Activated T-cell treated with anti-CD3 and anti-CD28 coated beads for 24 hours (primary cell): ENCODE measurements at regions not wholly inside any gene's neighbourhood (a gene's known extent, or its start where the extent isn't known, plus 50 kb on each side); places are given as distances from the start of the nearest gene placed in this dataset.
"Not testable (repeated sequence)": the region's sequence is repeated elsewhere in the genome, so short reads cannot be mapped to it uniquely, and the experiment has no call there.

ENCODE experiments used
- DNase-seq: peaks from one replicate; pipeline ENCODE4 v3.0.0-alpha.2; 2020; ENCODE audit warnings: low read depth

DNA sequence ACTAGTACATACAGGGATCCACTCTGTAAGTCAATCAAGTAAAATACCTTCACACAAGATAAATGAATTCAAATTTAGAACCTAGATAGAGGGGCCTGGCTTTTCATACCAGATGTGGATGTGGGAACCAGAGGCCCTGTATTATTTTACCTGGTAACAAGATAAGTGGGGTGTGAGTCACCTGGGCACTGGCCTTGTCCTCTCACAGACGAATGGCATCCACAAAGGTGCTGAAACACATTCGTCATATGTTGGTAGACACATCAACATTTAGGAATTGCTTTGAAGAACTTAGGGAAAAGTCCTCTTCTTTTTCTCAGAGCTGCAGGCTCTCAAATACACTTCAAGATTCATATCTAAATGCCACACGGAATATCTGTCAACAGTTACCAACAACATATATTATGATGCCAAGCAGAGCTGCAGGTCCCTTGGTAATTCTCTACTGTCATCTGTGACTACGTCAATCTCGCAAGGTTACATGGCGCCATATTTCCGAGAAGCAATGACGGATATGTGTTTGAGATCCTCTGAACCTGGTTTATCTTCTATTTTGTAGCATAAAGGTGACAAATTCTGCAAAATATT is 618.6 kb downstream of the EPM2A start:
- no peak for DNase-seq

- no peak for DNase-seq
These were observed 617.1 kb downstream of the EPM2A start for GRCh38 chr6:145118224-145118623.

- DNase-seq: no peak
These were observed 616.2 kb downstream of the EPM2A start for GRCh38 chr6:145119081-145119480.

DNA sequence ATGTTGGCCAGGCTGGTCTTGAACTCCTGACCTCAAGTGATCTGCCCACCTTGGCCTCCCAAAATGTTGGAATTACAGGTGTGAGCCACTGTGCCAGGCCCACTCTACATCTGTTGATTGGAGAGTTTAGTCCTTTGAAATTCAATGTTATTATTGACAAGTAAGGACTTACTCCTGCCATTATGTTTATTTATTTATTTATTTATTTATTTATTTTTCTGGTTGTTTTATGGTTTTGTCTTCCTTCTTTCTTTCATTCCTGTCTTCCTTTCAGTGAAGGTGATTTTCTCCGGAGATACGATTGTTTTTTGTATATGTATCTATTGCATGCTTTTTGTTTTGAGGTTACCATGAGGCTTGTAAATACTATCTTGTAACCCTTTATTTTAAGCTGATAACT is 602.6 kb downstream of the EPM2A start:
- no peak for DNase-seq

- no peak for DNase-seq
These were observed 599.6 kb downstream of the EPM2A start for GRCh38 chr6:145135702-145136101.

DNA sequence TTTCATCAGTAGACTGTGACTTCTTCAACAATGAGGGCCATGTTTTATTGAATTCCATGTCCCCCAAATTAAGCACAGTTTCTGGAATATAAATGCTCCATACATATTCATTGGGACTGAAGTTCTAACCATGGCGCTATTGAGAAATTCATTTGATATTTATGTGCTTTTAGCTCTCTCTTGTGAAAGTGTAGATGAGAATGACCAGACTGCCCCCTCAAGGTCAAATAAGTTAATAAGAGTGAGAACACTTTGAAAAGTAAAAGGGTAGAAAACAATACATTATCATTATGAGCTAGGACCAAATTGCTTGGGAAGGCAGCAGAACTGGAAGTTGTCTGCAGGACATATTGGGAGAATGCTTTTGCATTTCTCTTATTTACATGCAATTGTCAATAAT is 597.9 kb downstream of the EPM2A start:
- no peak for DNase-seq

- DNase-seq: no peak
These were observed 596.7 kb downstream of the EPM2A start for GRCh38 chr6:145138469-145139139.

DNA sequence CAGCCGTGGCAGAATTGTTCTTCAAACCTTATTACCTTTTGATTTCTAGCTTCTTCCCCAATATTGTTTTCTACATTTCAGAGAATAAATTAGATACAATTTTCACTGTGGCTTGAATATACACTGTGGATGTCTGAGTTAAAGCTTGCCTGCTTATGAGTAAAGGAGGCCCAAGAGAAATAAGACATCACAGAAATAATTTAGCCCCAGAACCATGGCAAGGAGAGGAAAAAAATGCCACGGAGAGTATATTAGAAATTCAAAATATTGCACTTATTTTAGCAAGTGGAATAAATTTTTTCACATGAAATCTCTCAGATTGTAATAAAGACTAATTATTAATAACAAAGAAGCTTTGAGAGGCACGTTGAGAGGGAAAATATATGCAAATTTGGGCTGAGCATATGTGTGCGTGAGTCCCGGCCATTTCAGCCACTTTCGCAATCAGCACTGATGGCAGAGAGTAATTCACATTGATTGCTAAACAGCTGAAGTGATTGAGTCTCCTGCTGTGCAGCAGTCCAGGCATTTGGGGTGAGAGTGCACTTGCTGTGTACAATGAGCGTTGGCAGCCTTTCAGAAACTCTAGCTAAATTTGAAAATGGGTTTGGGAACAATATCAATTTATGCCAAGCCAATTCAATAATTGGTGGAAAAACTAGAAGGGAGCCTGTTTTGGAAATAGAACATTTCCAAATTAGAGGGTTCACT is 596.0 kb downstream of the EPM2A start:
- DNase-seq: no peak

DNA sequence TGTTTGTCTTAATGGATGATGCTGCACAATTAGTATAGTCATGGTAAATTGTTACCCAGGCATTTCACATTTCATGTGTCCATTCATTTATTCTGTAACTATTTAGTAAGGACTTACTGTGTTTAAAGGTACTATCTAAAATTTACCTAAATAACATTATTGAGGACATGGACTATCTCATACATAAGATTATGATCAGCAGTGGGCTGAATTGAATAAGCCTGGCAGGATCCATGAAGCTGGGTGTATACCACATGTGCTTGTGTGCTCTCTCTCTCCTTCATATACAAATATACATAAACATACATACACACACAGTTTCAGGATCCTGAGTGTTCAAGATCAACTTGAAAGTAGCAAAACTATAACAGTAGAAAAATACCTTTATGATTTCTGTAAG is 595.4 kb downstream of the EPM2A start:
- DNase-seq: no peak

DNA sequence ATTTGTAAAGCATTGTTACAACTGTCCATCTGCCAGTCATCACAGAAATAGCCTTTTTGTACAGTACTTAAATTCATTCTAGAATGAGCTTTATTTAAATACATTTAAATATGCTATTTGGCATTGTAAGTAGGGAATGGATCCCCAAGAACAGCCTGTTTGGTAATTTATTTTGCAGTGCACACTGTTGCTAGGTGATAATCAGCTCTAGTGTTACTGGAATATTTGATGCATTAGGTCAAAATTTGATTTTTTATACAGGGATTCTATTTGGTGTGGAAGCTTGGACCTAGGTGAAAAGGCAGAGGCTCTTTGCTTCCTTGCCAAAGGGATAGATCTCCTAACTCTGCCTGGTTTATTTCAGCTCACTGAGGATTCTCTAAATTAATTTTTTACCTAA is 593.7 kb downstream of the EPM2A start:
- no peak for DNase-seq

GRCh38 chr6:145142958-145143357 is 592.4 kb downstream of the EPM2A start:
- DNase-seq: no peak

GRCh38 chr6:145143379-145143778 is 591.9 kb downstream of the EPM2A start:
- DNase-seq: no peak

GRCh38 chr6:145147559-145147958 is 587.8 kb downstream of the EPM2A start:
- DNase-seq: no peak

DNA sequence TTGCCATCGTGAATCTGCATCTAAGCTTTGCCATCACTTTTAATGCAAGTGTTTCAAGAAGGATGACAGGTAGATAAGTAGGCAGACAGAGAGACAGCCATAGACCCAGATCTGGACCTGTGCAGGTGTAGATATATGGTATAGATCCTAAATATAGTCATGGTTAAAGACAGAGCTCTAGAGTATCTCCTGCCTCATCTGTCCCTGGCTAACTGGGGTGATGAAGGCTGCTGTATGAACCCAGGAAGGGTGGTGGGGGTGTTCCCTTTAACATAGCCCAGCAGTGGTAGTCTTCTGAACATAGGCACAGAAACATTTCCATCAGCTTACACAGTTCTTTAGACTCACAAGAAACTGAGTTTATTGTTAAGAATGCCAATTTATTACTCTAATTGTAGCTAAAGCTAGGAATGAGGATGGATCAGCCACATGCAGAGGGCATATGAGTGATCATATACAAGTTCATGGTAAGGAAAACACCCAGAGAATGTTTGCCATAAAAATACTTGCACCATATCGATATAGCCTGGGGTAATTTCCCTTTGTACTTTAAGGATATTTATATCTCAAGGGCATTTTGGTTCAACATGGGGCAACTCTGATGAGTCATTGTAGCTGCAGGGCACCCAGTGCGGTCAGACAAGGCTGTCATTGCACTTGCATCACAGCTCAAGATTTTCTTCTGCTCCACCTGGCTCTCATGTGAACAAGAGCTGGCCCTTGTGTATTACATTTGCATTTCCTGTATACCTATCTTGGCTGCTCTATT is 587.2 kb downstream of the EPM2A start:
- no peak for DNase-seq

DNA sequence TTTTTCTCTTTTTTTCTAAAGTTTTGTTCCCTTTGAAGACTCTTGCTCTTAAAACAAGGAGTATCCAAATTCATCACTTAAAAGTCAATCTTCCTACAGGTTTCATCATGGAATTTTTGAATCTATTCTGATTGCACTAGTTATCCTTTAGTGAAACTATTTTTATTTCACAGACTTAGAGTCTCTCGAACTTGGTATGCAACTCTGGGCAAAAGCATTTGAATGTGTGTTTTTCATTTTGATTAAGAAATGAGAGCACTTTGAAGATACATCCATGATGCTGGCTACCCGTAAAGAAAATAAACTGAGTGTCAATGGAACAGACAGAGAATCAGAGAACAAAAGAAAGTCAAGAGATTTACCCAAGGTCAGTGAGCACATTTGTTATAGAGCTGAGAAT is 586.5 kb downstream of the EPM2A start:
- no peak for DNase-seq

DNA sequence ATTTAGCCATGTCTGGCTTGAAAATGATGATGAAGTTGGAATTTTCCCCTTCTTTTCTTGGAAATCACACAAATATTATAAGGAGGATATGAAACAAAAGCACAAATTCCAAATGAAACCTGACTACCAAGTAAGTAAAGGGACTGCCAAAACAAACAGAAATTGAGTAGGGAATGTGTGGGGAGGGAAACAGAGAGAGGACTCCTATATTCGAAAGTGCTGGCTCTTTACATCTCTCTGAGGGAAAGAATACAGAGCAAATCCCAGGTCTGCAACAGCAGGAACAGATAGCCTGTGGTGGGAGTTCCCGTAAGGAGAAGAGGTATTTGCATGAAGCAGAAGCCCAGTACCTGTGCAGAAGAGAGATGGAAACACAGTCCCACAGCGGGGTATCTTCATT is 583.7 kb downstream of the EPM2A start:
- no peak for DNase-seq

GRCh38 chr6:145153495-145153894 is 581.8 kb downstream of the EPM2A start:
- DNase-seq: no peak

DNA sequence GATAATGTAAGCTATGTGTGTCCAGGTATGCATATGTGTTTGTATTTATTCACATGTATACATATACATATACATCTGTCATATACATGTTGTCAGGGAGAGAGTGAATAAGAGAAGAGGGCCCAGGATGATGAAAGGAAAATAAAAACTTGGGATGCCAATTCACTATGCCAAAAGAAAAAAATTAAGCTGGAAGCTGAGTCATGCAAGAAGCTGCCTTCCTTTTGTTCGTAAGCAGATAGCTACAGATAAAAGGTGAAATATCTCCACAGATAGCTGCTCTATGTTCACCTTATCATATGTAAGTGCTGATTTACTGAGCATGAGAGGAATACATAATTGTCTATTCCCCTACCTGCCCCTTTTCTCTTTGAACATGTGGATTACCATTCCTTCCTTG is 579.9 kb downstream of the EPM2A start:
- DNase-seq: no peak

- no peak for DNase-seq
These were observed 579.2 kb downstream of the EPM2A start for GRCh38 chr6:145155873-145156782.

DNA sequence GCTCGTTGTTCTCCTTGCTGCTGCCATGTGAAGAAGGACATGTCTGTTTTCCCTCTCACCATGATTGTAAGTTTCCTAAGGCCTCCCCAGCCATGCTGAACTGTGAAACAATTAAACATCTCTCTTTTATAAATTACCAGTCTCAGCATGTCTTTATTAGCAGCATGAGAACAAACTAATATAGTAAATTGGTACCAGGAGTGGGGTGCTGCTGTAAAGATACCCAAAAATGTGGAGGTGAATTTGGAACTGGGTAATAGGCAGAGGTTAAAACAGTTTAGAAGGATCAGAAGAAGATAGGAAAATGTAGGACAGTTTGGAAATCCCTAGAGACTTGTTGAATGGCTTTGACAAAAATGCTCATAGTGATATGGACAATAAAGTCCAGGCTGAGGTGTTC is 576.7 kb downstream of the EPM2A start:
- DNase-seq: not testable (repeated sequence)

DNA sequence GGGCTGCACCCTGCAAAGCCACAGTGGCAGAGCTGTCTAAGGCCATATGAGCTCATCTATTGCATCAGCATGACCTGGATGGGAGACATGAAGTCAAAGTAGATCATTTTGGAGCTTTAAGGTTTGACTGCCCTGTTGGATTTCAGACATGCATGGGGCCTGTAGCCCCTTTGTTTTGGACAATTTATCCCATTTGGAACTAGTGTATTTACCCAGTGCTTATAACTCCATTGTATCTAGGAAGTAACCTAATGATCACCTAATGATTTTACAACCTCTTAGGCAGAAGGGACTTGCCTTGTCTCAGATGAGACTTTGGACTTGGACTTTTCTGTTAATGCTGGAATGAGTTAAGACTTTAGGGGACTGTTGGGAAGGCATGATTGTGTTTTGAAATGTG is 575.4 kb downstream of the EPM2A start:
- no peak for DNase-seq

GRCh38 chr6:145161501-145161900 is 573.8 kb downstream of the EPM2A start:
- no peak for DNase-seq
